Endothelial cell of umbilical vein (primary cell): ENCODE measurements at regions not wholly inside any gene's neighbourhood (a gene's known extent, or its start where the extent isn't known, plus 50 kb on each side); places are given as distances from the start of the nearest gene placed in this dataset.

ENCODE experiments used
- BruUV-seq: library from RNA; stranded (reverse); fragments of 400-500 nt; replicated peaks from 2 replicates; lab custom pipeline; 2021; lab: Mats Ljungman, UMichigan
- CTCF ChIA-PET: fragments of 300-600, 350-600 bp; sonication (Branson Sonifier 250); formaldehyde crosslinking; loops from one replicate; lab custom pipeline; 2021; ENCODE audit warnings: antibody characterized with exemption, inconsistent platforms; lab: Charles Lee
- POLR2A ChIA-PET: fragments of 300-600, 350-600 bp; sonication (Branson Sonifier 250); formaldehyde crosslinking; loops from one replicate; lab custom pipeline; 2021; ENCODE audit warnings: antibody characterized with exemption, inconsistent platforms; lab: Charles Lee
- DNase-seq: peaks from one replicate; pipeline ENCODE4 v3.0.0-alpha.2; 2011; ENCODE audit warnings: low read depth, low spot score
- FAIRE-seq: peaks from 2 replicates; lab custom pipeline; 2011; peaks lifted over from hg19 to GRCh38; lab: Jason Lieb, UNC
- H2AFZ ChIP-seq: 2 replicates; pipeline ENCODE4 v1.6.0; 2012; ENCODE audit warnings: low read depth, low read length, control low read depth, inconsistent platforms
- H3K27ac ChIP-seq: 2 replicates; pipeline ENCODE4 v1.5.1; 2011; ENCODE audit warnings: low read depth, mild to moderate bottlenecking, control low read depth, low read length, moderate library complexity; ENCODE audit not compliant: insufficient read depth
- H3K27me3 ChIP-seq, 2 experiments: 2 replicates each; pipeline versions ENCODE4 v1.6.0 to v1.6.1; 2011; ENCODE audit warnings: low read length in 2 of 2, mixed read lengths in 1 of 2; ENCODE audit not compliant: control insufficient read depth in 2 of 2, insufficient read depth in 2 of 2
- H3K36me3 ChIP-seq, 2 experiments: 2 replicates in 1 of 2; 3 replicates in 1 of 2; pipeline ENCODE4 v1.5.1; 2011; ENCODE audit warnings: low read length in 2 of 2, mild to moderate bottlenecking in 1 of 2, moderate library complexity in 1 of 2; ENCODE audit not compliant: control insufficient read depth in 2 of 2, insufficient read depth in 2 of 2; ENCODE audit errors: extremely low read depth in 1 of 2
- H3K4me1 ChIP-seq: 3 replicates; pipeline ENCODE4 v1.5.1; 2011; ENCODE audit warnings: mild to moderate bottlenecking, low read length; ENCODE audit not compliant: control insufficient read depth, insufficient read depth; ENCODE audit errors: extremely low read depth
- H3K4me2 ChIP-seq: 2 replicates; pipeline ENCODE4 v1.6.1; 2011; ENCODE audit warnings: low read length, control low read depth, mixed read lengths; ENCODE audit not compliant: insufficient read depth
- H3K4me3 ChIP-seq, 3 experiments: fragments of 200-600 bp in 1 of 3; sonication (generic), shearing (Covaris generic) in 1 of 3; replicated peaks in 1 of 3; 2 replicates each; pipeline ENCODE4 v1.5.1; 2011 to 2016; ENCODE audit warnings: control low read depth in 3 of 3, low read length in 3 of 3, mild to moderate bottlenecking in 2 of 3, inconsistent platforms in 1 of 3, low read depth in 1 of 3, moderate library complexity in 1 of 3; ENCODE audit not compliant: insufficient read depth in 1 of 3
- H3K79me2 ChIP-seq: 2 replicates; pipeline ENCODE4 v1.6.0; 2012; ENCODE audit warnings: low read length, inconsistent platforms; ENCODE audit not compliant: control insufficient read depth, insufficient read depth
- H3K9ac ChIP-seq: replicated peaks from 2 replicates; pipeline ENCODE3; 2011; ENCODE audit warnings: low read length, control low read depth; ENCODE audit not compliant: insufficient read depth; ENCODE audit errors: extremely low read depth
- H3K9me1 ChIP-seq: replicated peaks from 3 replicates; pipeline ENCODE4 v1.6.0; 2011; ENCODE audit warnings: mild to moderate bottlenecking, low read length; ENCODE audit not compliant: control insufficient read depth, insufficient read depth; ENCODE audit errors: extremely low read depth
- H3K9me3 ChIP-seq: replicated peaks from 2 replicates; pipeline ENCODE4 v1.5.1; 2012; ENCODE audit warnings: low read length, inconsistent platforms; ENCODE audit not compliant: control insufficient read depth, insufficient read depth
- H4K20me1 ChIP-seq: replicated peaks from 2 replicates; pipeline ENCODE3; 2011; ENCODE audit warnings: mild to moderate bottlenecking, low read length; ENCODE audit not compliant: control insufficient read depth, insufficient read depth; ENCODE audit errors: extremely low read depth
- EZH2 ChIP-seq: IDR thresholded peaks from 2 replicates; pipeline ENCODE4 v1.6.1; 2012; ENCODE audit warnings: borderline replicate concordance, low read depth, mild to moderate bottlenecking, moderate library complexity, low read length, inconsistent platforms; ENCODE audit not compliant: severe bottlenecking
- FOS ChIP-seq: IDR thresholded peaks from 2 replicates; pipeline ENCODE4 v1.6.1; 2011; ENCODE audit warnings: mild to moderate bottlenecking, low read length, moderate library complexity, borderline replicate concordance; ENCODE audit not compliant: insufficient read depth
- MAX ChIP-seq: IDR thresholded peaks from 2 replicates; pipeline ENCODE4 v1.6.1; 2011; ENCODE audit not compliant: insufficient read depth, insufficient read length
- MYC ChIP-seq: IDR thresholded peaks from one replicate; pipeline ENCODE4 v1.6.1; 2011; ENCODE audit warnings: mild to moderate bottlenecking, low read depth, low read length
- POLR2A ChIP-seq: IDR thresholded peaks from 2 replicates; pipeline ENCODE4 v1.6.1; 2012; ENCODE audit warnings: low read depth, mild to moderate bottlenecking, control low read depth, low read length
- POLR2AphosphoS5 ChIP-seq: IDR thresholded peaks from 2 replicates; pipeline ENCODE4 v1.6.1; 2012; ENCODE audit warnings: low read depth, mild to moderate bottlenecking, control low read depth, low read length, moderate library complexity; ENCODE audit not compliant: insufficient read depth
- dilution Hi-C: fragments of 300-500 bp; cut with MboI; formaldehyde crosslinking; loops from one replicate; pipeline ENCODE4 v1.15.0; 2019; ENCODE audit warnings: low sequenced_read_pairs; ENCODE audit not compliant: extremely low pct_ligation_motif_present
- intact Hi-C: fragments of 100-400 bp; cut with micrococcal nuclease; formaldehyde crosslinking; loops from one replicate; pipeline ENCODE4 v1.10.0; 2022

DNA sequence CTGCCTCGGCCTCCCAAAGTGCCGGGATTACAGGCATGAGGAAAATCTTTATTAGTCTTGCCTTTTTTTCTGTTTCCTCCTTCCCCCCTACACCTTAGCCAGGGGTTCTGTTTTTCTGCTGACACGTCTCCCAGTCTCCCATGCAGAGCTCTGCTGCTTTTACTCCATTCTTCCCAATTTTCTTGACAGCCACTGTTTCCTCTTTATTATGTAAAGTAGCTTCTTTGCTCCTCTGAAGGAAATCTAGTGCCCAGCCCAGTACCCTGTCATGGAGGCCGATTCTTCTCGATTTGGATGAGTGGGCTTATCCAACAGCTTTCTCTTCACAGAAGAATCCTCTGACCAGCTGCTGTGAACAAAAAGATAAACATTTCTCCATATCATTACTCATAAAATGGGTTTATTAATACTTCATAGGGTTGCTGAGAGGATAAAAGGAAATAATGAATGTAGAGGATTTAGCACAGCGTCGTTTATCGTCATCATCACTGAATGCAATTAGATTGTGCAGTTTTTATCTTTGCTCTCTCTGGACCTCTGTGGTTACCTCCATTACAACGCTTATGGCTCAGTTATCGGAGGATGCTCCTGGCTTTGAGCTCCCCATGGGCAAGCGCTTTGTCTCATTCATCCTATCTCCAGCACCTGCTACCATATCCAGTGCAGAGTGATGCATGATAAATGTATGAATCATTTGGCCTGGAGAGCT is 375.6 kb upstream of the C11orf87 start:
- TF ChIP-seq MYC (no peak), EZH2 (no peak), FOS (no peak), POLR2A (no peak), POLR2AphosphoS5 (no peak)

GRCh38 chr11:109048098-109048497 is 373.9 kb upstream of the C11orf87 start:
- ChIA-PET POLR2A (no interaction called here), CTCF (interaction anchor here (1.7 kb wide), 1 partner anchor 20 kb away, joined by 4 read pairs; no protein-coding TSS in a partner anchor)
- no peak for DNase-seq
- no peaks in the 10 kb centered on the region for H3K36me3 ChIP-seq
- no peak for FAIRE-seq
- H3K4me2 ChIP-seq, result no peak overlapping the region
- H3K27ac ChIP-seq, result no peak overlapping the region
- H3K9ac ChIP-seq, result no peak overlapping the region
- H3K27me3 ChIP-seq, result no peaks in the 10 kb centered on the region
- H4K20me1 ChIP-seq, result no peaks in the 10 kb centered on the region
- no peaks in the 10 kb centered on the region for H3K4me1 ChIP-seq
- intact Hi-C loops, result no loop called here
- no peak overlapping the region for H3K4me3 ChIP-seq
- no peaks in the 10 kb centered on the region for H3K9me1 ChIP-seq
- no peak for TF ChIP-seq MAX
- H2AFZ ChIP-seq, result no peak overlapping the region
- H3K9me3 ChIP-seq, result no peaks in the 10 kb centered on the region
- BruUV-seq, result no TSS peak
- H3K79me2 ChIP-seq, result no peaks in the 10 kb centered on the region
- dilution Hi-C loops, result no loop called here

More for the DNA sequence above, 375.6 kb upstream of the C11orf87 start:
- no TSS peak for BruUV-seq
- POLR2A ChIA-PET, result no interaction called here
- intact Hi-C loops, result no loop called here
- Histone ChIP-seq H3K27ac (no peak overlapping the region), H3K79me2 (no peaks in the 10 kb centered on the region), H3K4me2 (no peak overlapping the region), H4K20me1 (no peaks in the 10 kb centered on the region), H3K4me1 (no peaks in the 10 kb centered on the region), H3K9ac (no peak overlapping the region), H3K36me3 (no peaks in the 10 kb centered on the region), H3K27me3 (no peaks in the 10 kb centered on the region), H3K9me1 (no peaks in the 10 kb centered on the region), H3K4me3 (no peak overlapping the region), H3K9me3 (no peaks in the 10 kb centered on the region), H2AFZ (no peak overlapping the region)
- dilution Hi-C loops, result no loop called here
- FAIRE-seq (no peak), DNase-seq (no peak)
- CTCF ChIA-PET, result no interaction called here
